ENCODE measurements at regions not wholly inside any gene's neighbourhood (a gene's known extent, or its start where the extent isn't known, plus 50 kb on each side); places are given as distances from the start of the nearest gene placed in this dataset.

DNA sequence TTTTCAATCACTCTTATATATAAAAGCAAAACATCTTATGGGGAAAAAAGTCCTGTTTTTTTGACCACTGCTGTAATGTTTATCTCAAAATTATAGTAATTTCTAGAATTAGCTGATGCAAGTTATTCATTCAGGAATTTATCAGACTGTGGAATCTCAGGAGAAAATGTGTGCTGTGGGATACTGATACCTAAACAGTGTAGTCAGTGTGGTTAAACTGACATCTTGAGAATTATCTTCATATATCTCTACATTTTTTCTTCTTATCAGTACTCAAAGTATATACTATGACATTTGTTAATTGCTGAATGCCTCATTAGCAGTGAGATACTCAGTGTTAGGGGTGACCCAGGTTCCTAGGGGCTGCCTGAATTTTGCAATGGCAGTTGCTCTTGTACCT is 839.3 kb downstream of the KCNT2 start:
- TF ChIP-seq CTCF (IDR thresholded peaks at IDR 0.05; ENCODE audit: control insufficient read depth, insufficient read depth, low read depth, low read length, missing control alignments): no peak
- no peak overlapping the region for H3K4me3 ChIP-seq (ENCODE audit: control insufficient read depth, low read depth, low read length)
- DNase-seq (ENCODE audit: low read depth): no peak

GRCh38 chr1:195768377-195768776 is 839.9 kb downstream of the KCNT2 start:
- DNase-seq (ENCODE audit: low read depth): no peak
- TF ChIP-seq CTCF (IDR thresholded peaks at IDR 0.05; ENCODE audit: control insufficient read depth, insufficient read depth, low read depth, low read length, missing control alignments): no peak
- no peak overlapping the region for H3K4me3 ChIP-seq (ENCODE audit: control insufficient read depth, low read depth, low read length)

- H3K4me3 ChIP-seq (ENCODE audit: control insufficient read depth, low read depth, low read length): no peak overlapping the region
- TF ChIP-seq CTCF (IDR thresholded peaks at IDR 0.05; ENCODE audit: control insufficient read depth, insufficient read depth, low read depth, low read length, missing control alignments): no peak
- no peak for DNase-seq (ENCODE audit: low read depth)
Measured at GRCh38 chr1:195766709-195767108, 841.5 kb downstream of the KCNT2 start.

DNA sequence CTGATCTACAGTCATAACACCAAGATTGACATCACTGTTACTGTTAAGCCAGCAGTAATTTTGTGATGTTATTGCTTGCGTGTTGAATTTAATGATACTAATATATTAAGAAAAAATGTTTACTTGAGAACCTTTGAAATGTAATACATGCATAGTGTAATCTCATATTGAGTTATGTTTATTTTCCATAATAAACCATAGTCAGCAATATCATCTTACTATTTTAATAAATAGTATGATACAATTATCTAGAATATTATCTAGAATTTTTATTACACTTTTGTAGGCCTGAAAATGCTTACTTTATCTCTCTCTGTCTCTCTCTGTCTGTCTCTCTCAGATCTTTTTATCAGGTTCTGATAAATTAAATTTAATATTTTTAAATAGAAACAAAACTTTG is 843.1 kb downstream of the KCNT2 start:
- TF ChIP-seq CTCF (IDR thresholded peaks at IDR 0.05; ENCODE audit: control insufficient read depth, insufficient read depth, low read depth, low read length, missing control alignments): no peak
- no peak for DNase-seq (ENCODE audit: low read depth)
- no peak overlapping the region for H3K4me3 ChIP-seq (ENCODE audit: control insufficient read depth, low read depth, low read length)

DNA sequence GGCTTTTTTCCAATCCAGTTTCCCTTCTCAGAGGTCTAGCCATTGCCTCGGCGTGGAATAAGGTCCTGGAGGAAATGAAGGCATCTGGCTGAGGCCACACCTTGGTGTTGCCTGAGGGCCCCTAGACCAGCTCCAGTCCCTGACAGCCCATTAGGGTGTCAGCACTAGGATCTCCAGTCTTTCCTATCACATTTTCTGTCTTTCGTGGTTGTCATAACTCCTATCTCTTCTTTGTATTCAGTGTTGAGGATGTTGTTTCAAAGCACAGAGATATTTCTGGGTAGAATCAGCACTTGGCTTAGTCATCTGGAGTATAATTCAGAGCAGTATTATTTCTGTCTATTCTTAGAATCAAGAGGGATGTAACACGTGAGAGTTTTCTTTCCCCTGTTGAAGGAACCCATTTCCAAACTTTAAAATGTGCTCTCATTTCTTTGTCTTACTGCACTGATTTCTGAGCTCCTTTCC is 844.3 kb downstream of the KCNT2 start:
- no peak for DNase-seq (ENCODE audit: low read depth)
- no peak for TF ChIP-seq CTCF (IDR thresholded peaks at IDR 0.05; ENCODE audit: control insufficient read depth, insufficient read depth, low read depth, low read length, missing control alignments)
- H3K4me3 ChIP-seq (ENCODE audit: control insufficient read depth, low read depth, low read length): no peak overlapping the region

GRCh38 chr1:195763146-195763906 is 844.9 kb downstream of the KCNT2 start:
- TF ChIP-seq CTCF (IDR thresholded peaks at IDR 0.05; ENCODE audit: control insufficient read depth, insufficient read depth, low read depth, low read length, missing control alignments): no peak
- H3K4me3 ChIP-seq (ENCODE audit: control insufficient read depth, low read depth, low read length): no peak overlapping the region
- DNase-seq (ENCODE audit: low read depth): no peak

All from AG09309 (cell line).